ENCODE measurements at regions not wholly inside any gene's neighbourhood (a gene's known extent, or its start where the extent isn't known, plus 50 kb on each side); places are given as distances from the start of the nearest gene placed in this dataset.

GRCh38 chr17:14004927-14005620 is 64.2 kb upstream of the COX10 start:
- DNase-seq = no peak

GRCh38 chr17:14006249-14006942 is 62.9 kb upstream of the COX10 start:
- no peak for DNase-seq

GRCh38 chr17:14007951-14008350 is 61.4 kb upstream of the COX10 start:
- no peak for DNase-seq

- DNase-seq = no peak
These were observed 58.1 kb upstream of the COX10 start for GRCh38 chr17:14011036-14011692.

- DNase-seq = no peak
These were observed 57.4 kb upstream of the COX10 start for GRCh38 chr17:14011740-14012405.

- DNase-seq = no peak
These were observed 54.6 kb upstream of the COX10 start for GRCh38 chr17:14014657-14015056.

- no peak for DNase-seq
These were observed 54.0 kb upstream of the COX10 start for GRCh38 chr17:14015271-14015670.

GRCh38 chr17:14016858-14017257 is 52.4 kb upstream of the COX10 start:
- no peak for DNase-seq

GRCh38 chr17:14019186-14019956 is 49.9 kb upstream of the COX10 start:
- DNase-seq = no peak
